KMS-11 (cell line): ENCODE measurements at regions not wholly inside any gene's neighbourhood (a gene's known extent, or its start where the extent isn't known, plus 50 kb on each side); places are given as distances from the start of the nearest gene placed in this dataset.

Source experiments
- H2AFZ ChIP-seq: fragments of 200-600 bp; sonication (generic); 2 replicates; pipeline ENCODE4 v1.6.1; 2016; ENCODE audit warnings: antibody characterized with exemption, mixed run types, low read depth
- H3K27ac ChIP-seq: fragments of 200-600 bp; sonication (generic); 2 replicates; pipeline ENCODE4 v1.6.1; 2016; ENCODE audit warnings: mild to moderate bottlenecking, mixed run types
- H3K27me3 ChIP-seq: fragments of 200-600 bp; sonication (generic); 2 replicates; pipeline ENCODE4 v1.6.1; 2017; ENCODE audit warnings: mild to moderate bottlenecking, low read depth, mixed run types, moderate library complexity; ENCODE audit not compliant: insufficient read depth
- H3K36me3 ChIP-seq: fragments of 200-600 bp; sonication (generic); 2 replicates; pipeline ENCODE4 v1.6.1; 2017; ENCODE audit warnings: mild to moderate bottlenecking, mixed run types; ENCODE audit not compliant: insufficient read depth
- H3K4me1 ChIP-seq: fragments of 200-600 bp; sonication (generic); 2 replicates; pipeline ENCODE4 v1.6.1; 2016; ENCODE audit warnings: mild to moderate bottlenecking, low read depth, mixed run types; ENCODE audit not compliant: poor library complexity, severe bottlenecking
- H3K4me2 ChIP-seq: fragments of 200-600 bp; sonication (generic); 2 replicates; pipeline ENCODE4 v1.7.0; 2016; ENCODE audit warnings: mild to moderate bottlenecking, mixed run types
- H3K4me3 ChIP-seq: fragments of 200-600 bp; sonication (generic); IDR thresholded peaks from 2 replicates; pipeline ENCODE4 v1.6.1; 2017; ENCODE audit warnings: low read depth, low read length, mixed read lengths; ENCODE audit not compliant: insufficient read depth
- H3K79me2 ChIP-seq: fragments of 200-600 bp; sonication (generic); 2 replicates; pipeline ENCODE4 v1.6.1; 2016; ENCODE audit warnings: low read depth, mixed run types; ENCODE audit not compliant: insufficient read depth
- H3K9ac ChIP-seq: fragments of 200-600 bp; sonication (generic); 2 replicates; pipeline ENCODE4 v1.6.1; 2016; ENCODE audit warnings: mild to moderate bottlenecking, mixed run types
- H4K20me1 ChIP-seq: fragments of 200-600 bp; sonication (generic); 2 replicates; pipeline ENCODE4 v1.6.1; 2016; ENCODE audit warnings: mild to moderate bottlenecking, mixed run types; ENCODE audit not compliant: insufficient read depth
- CTCF ChIP-seq: fragments of 200-600 bp; sonication (generic); conservative IDR thresholded peaks from 2 replicates; pipeline ENCODE4 v1.6.1; 2017; ENCODE audit warnings: low read depth, mild to moderate bottlenecking, antibody characterized with exemption, low read length, moderate library complexity, mixed read lengths

GRCh38 chr2:33665039-33665438 is 65.9 kb upstream of the FAM98A start:
- Histone ChIP-seq H3K27ac (no peak overlapping the region), H4K20me1 (no peaks in the 10 kb centered on the region), H3K27me3 (no peaks in the 10 kb centered on the region), H3K79me2 (no peaks in the 10 kb centered on the region), H2AFZ (no peak overlapping the region), H3K36me3 (no peaks in the 10 kb centered on the region), H3K4me3 (no peak overlapping the region), H3K4me2 (no peak overlapping the region), H3K4me1 (no peaks in the 10 kb centered on the region), H3K9ac (no peak overlapping the region)
- TF ChIP-seq CTCF = no peak

GRCh38 chr2:33660416-33661123 is 61.5 kb upstream of the FAM98A start:
- Histone ChIP-seq H3K27me3 (no peaks in the 10 kb centered on the region), H3K4me1 (no peaks in the 10 kb centered on the region), H4K20me1 (no peaks in the 10 kb centered on the region), H3K9ac (no peak overlapping the region), H3K36me3 (no peaks in the 10 kb centered on the region), H3K79me2 (no peaks in the 10 kb centered on the region), H3K4me2 (no peak overlapping the region), H3K27ac (no peak overlapping the region), H3K4me3 (no peak overlapping the region), H2AFZ (no peak overlapping the region)
- no peak for TF ChIP-seq CTCF

- Histone ChIP-seq H3K79me2 (no peaks in the 10 kb centered on the region), H3K4me2 (no peak overlapping the region), H3K27me3 (no peaks in the 10 kb centered on the region), H4K20me1 (no peaks in the 10 kb centered on the region), H3K4me1 (no peaks in the 10 kb centered on the region), H3K27ac (no peak overlapping the region), H3K9ac (no peak overlapping the region), H3K4me3 (no peak overlapping the region), H3K36me3 (no peaks in the 10 kb centered on the region), H2AFZ (no peak overlapping the region)
- TF ChIP-seq CTCF = no peak
Observed at GRCh38 chr2:33655626-33656320, 56.7 kb upstream of the FAM98A start.

- no peak overlapping the region for H3K9ac ChIP-seq
- H3K27ac ChIP-seq = no peak overlapping the region
- H3K4me1 ChIP-seq = no peaks in the 10 kb centered on the region
- H3K36me3 ChIP-seq = no peaks in the 10 kb centered on the region
- no peaks in the 10 kb centered on the region for H3K27me3 ChIP-seq
- H2AFZ ChIP-seq = no peak overlapping the region
- H3K4me2 ChIP-seq = no peak overlapping the region
- no peak overlapping the region for H3K4me3 ChIP-seq
- H4K20me1 ChIP-seq = no peaks in the 10 kb centered on the region
- no peaks in the 10 kb centered on the region for H3K79me2 ChIP-seq
- no peak for TF ChIP-seq CTCF
Observed at GRCh38 chr2:33652830-33653229, 53.7 kb upstream of the FAM98A start.
